ENCODE measurements at regions not wholly inside any gene's neighbourhood (a gene's known extent, or its start where the extent isn't known, plus 50 kb on each side); places are given as distances from the start of the nearest gene placed in this dataset.

DNA sequence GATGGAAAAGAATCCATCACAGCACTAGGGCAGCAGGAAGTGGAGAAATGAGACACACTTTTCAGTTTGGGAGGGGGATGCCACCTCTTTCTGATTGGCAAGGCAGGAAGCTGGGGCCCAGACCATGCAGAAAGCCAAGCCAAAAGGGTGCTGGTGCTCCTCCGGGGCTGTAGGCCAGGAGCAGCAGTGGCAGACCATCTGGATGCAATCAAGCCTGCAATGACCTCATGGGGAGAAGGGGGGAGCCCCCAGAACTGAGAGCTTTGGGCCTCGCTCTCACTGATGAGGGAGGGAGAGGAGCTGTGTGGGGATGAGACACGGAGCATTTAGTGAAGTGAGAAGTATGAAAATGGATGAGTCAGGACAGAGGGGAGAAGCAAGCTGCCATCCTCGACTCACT is 141.3 kb upstream of the NALF2 start:
- TF ChIP-seq, protein P1, sequence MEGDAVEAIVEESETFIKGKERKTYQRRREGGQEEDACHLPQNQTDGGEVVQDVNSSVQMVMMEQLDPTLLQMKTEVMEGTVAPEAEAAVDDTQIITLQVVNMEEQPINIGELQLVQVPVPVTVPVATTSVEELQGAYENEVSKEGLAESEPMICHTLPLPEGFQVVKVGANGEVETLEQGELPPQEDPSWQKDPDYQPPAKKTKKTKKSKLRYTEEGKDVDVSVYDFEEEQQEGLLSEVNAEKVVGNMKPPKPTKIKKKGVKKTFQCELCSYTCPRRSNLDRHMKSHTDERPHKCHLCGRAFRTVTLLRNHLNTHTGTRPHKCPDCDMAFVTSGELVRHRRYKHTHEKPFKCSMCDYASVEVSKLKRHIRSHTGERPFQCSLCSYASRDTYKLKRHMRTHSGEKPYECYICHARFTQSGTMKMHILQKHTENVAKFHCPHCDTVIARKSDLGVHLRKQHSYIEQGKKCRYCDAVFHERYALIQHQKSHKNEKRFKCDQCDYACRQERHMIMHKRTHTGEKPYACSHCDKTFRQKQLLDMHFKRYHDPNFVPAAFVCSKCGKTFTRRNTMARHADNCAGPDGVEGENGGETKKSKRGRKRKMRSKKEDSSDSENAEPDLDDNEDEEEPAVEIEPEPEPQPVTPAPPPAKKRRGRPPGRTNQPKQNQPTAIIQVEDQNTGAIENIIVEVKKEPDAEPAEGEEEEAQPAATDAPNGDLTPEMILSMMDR (IDR thresholded peaks at IDR 0.05), result no peak

DNA sequence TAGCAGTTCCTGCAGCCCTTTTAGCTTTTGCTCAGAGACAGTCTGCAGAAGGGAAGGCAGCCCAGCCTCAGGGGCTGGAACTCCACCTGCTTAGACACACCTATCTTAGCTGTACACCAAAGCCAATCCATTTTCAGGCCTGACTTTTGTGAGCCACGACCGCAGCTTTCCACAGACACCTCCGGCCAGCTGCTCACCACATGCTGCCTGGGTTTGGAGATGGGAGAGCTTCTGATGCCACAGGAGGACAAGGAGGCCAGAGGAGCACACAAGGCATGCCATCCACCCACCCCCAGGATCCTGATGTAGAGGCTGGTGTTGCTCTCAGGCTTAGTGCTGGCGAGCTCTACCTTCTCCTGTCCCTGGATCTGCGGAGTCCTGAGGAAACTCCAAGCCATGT is 141.8 kb upstream of the NALF2 start:
- TF ChIP-seq, protein P1 (IDR thresholded peaks at IDR 0.05), result no peak

DNA sequence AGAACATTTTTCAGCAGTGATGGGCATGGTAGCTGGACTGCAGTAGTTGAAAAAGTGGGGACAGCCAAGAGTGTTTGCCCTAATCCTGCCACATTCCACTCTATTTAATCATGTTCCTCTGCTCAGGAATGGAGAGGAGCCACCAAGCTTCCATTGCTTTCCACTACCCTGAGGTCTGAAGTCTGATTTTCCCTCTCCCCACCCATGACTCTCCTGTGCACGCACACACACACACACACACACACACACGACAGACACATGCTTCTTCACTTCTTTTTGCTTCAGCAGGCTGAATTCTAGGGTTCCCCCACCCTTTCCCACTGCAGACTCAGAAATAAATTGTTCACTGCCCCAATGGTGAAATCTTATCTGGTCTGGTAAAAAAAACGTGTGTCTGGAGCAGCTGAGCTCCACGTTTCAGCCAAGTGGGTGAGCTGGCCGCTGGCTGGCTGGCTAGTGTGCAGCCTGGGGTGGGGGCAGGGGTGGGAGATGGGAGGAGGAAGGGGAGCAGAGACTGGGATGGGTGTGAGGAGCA is 142.7 kb upstream of the NALF2 start:
- TF ChIP-seq, protein P1 (IDR thresholded peaks at IDR 0.05), result no peak

DNA sequence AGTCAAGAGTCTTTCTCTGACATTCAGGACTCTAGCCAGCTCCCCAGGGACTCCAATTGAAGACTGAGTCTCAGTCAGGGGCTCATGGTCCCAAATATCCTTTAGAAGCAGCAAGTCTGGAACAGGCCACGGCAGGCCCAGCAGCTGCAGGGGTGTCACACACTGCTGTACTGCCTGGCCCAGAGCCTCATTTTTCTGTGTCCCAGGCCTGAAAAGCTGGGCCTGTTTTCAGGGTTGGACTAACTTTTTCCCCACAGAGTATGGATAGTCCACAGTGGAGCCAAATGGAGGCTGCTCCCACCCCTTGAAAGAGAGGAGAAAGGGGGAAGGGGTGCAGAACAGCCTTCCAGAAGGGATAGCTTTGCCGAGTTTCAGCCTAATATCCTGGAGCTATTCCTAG is 146.8 kb upstream of the NALF2 start:
- TF ChIP-seq, protein P1 (IDR thresholded peaks at IDR 0.05), result no peak

DNA sequence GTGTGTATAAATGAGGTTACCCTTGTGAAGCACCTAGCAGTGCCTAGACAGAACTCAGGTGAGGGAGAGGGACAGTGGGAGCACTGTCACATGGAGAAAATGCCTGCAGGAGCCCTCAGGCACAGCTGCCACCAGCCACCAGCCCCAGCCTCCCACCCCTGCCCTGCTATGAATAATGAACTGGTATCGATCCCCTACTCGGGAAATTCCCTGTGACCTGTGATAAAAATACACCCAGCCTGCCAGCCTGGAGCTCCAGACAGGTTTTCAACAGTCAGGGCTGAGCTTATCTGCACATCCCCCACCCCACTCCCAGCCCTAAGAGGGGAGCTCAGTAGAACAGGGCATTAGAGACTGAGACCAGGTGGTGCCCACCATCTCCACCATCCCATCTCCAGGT is 159.6 kb upstream of the PJA1 start:
- TF ChIP-seq, protein P1 (IDR thresholded peaks at IDR 0.05), result no peak

DNA sequence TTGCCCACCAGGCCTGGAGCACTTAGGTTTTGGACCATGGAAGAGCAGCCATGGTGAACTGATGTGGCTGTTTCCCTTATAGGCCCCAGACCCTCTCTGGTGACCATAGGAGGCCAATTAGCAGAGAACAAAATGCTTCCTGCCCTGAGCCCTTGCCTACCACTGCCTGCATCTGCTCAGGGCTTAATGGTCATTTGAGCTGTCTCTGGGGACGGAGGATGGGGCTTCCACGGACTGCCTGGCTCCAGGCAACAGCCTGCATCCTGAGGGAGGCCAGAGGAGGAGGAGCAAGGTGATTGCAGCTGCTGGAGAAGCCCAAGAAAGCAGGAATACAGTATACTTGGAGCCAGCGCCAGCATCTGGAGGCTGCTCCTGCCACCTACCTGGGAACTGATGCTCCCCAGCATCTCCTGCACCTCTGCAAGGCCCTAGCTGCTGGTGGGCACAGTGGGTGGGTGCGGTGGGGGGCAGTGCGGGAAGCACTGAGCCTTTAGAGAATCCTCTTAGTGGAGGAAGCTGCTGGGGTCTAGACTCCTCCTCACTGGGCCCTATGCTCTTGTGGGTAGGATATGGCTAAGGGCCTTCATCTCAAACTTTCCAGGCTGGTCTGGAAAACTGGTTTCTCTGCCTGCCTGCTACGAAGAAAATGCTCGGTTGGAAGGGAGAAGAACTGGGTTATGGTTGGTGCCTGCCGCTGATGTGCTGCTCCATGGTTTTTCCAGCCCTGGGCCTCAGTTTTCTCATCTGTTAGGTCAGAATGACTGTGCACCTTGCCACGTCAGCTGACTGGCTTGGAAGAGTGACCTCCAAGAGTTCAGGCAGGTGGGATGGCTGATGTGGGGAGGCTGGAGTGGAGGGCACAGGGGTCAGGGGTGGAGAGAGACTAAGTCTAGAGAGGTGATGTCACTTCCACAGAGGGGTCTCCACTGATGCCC is 158.8 kb upstream of the PJA1 start:
- TF ChIP-seq, protein P1 (IDR thresholded peaks at IDR 0.05), result no peak

DNA sequence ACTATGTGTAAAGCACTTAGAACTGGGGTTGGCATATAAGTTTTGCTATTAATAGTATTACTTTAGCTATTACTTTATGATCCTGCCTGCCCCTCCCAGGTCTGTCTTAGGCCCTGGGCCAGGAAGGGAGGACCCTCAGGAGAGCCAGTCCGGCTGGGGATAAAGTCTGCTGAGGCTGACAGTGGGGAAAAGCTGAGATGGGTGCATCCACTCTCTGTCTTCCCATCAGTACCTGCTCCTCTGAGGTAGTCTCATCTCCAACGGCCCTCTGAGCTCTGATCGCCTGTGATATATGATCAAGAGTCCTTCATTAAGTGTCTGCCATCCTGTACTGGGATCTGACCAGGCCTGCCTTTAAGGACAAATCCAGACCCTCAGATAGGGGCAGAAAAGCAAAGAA is 156.5 kb upstream of the PJA1 start:
- TF ChIP-seq, protein P1 (IDR thresholded peaks at IDR 0.05), result no peak
